GM19240 (cell line): ENCODE measurements at regions not wholly inside any gene's neighbourhood (a gene's known extent, or its start where the extent isn't known, plus 50 kb on each side); places are given as distances from the start of the nearest gene placed in this dataset.
"Not testable (repeated sequence)": the region's sequence is repeated elsewhere in the genome, so short reads cannot be mapped to it uniquely, and the experiment has no call there.

Experiments used
- DNase-seq: peaks from one replicate; pipeline ENCODE4 v3.0.0; 2011; ENCODE audit warnings: low spot score; ENCODE audit not compliant: insufficient read length

- DNase-seq: no peak
These were observed 119.0 kb upstream of the FN1 start for GRCh38 chr2:215554689-215555498.

- no peak for DNase-seq
These were observed 118.1 kb upstream of the FN1 start for GRCh38 chr2:215553946-215554345.

GRCh38 chr2:215552144-215552580 lies 116.3 kb upstream of the FN1 start:
- no peak for DNase-seq

- DNase-seq: no peak
These were observed 114.5 kb upstream of the FN1 start for GRCh38 chr2:215550331-215550730.

GRCh38 chr2:215548714-215549113 lies 112.8 kb upstream of the FN1 start:
- DNase-seq: no peak

- DNase-seq: no peak
These were observed 106.8 kb upstream of the FN1 start for GRCh38 chr2:215542690-215543089.

- DNase-seq: no peak
These were observed 104.8 kb upstream of the FN1 start for GRCh38 chr2:215540658-215541057.

- no peak for DNase-seq
These were observed 101.7 kb upstream of the FN1 start for GRCh38 chr2:215537611-215538010.

- no peak for DNase-seq
These were observed 100.6 kb upstream of the FN1 start for GRCh38 chr2:215536510-215536909.

- DNase-seq: no peak
These were observed 99.9 kb upstream of the FN1 start for GRCh38 chr2:215535741-215536140.

- no peak for DNase-seq
These were observed 99.3 kb upstream of the FN1 start for GRCh38 chr2:215535125-215535668.

GRCh38 chr2:215533716-215534115 lies 97.8 kb upstream of the FN1 start:
- DNase-seq: not testable (repeated sequence)

GRCh38 chr2:215532844-215533243 lies 97.0 kb upstream of the FN1 start:
- DNase-seq: no peak

- DNase-seq: no peak
These were observed 95.4 kb upstream of the FN1 start for GRCh38 chr2:215531284-215531683.

- DNase-seq: no peak
These were observed 94.5 kb upstream of the FN1 start for GRCh38 chr2:215530191-215530968.

GRCh38 chr2:215529271-215529670 lies 93.4 kb upstream of the FN1 start:
- no peak for DNase-seq

GRCh38 chr2:215528555-215528954 lies 92.7 kb upstream of the FN1 start:
- no peak for DNase-seq

GRCh38 chr2:215527736-215528135 lies 91.9 kb upstream of the FN1 start:
- no peak for DNase-seq

- DNase-seq: no peak
These were observed 90.5 kb upstream of the FN1 start for GRCh38 chr2:215526341-215526740.

- DNase-seq: no peak
These were observed 86.4 kb upstream of the FN1 start for GRCh38 chr2:215522237-215522636.

- DNase-seq: no peak
These were observed 85.2 kb upstream of the FN1 start for GRCh38 chr2:215521031-215521430.

- no peak for DNase-seq
These were observed 81.5 kb upstream of the FN1 start for GRCh38 chr2:215517391-215517790.
